Astrocyte (in vitro differentiated cells and primary cell): ENCODE measurements at regions not wholly inside any gene's neighbourhood (a gene's known extent, or its start where the extent isn't known, plus 50 kb on each side); places are given as distances from the start of the nearest gene placed in this dataset.

Experiments
- DNase-seq: peaks from one replicate; pipeline ENCODE4 v3.0.0-alpha.2; 2010; ENCODE audit warnings: low read depth
- FAIRE-seq: peaks from 2 replicates; lab custom pipeline; 2011; peaks lifted over from hg19 to GRCh38; lab: Jason Lieb, UNC
- H2AFZ ChIP-seq: 2 replicates; pipeline ENCODE4 v1.6.0; 2012; ENCODE audit warnings: low read depth, low read length, inconsistent platforms
- H3K27ac ChIP-seq: 2 replicates; pipeline ENCODE4 v1.5.1; 2011; ENCODE audit warnings: low read depth, low read length, inconsistent platforms
- H3K27me3 ChIP-seq: 2 replicates; pipeline ENCODE4 v1.6.0; 2011; ENCODE audit warnings: low read length, inconsistent platforms; ENCODE audit not compliant: insufficient read depth
- H3K36me3 ChIP-seq: 2 replicates; pipeline ENCODE4 v1.5.1; 2011; ENCODE audit warnings: low read length, inconsistent platforms; ENCODE audit not compliant: insufficient read depth
- H3K4me1 ChIP-seq: 2 replicates; pipeline ENCODE4 v1.5.1; 2011; ENCODE audit warnings: low read length, inconsistent platforms; ENCODE audit not compliant: insufficient read depth
- H3K4me2 ChIP-seq: 2 replicates; pipeline ENCODE4 v1.6.0; 2012; ENCODE audit warnings: low read length, inconsistent platforms
- H3K4me3 ChIP-seq: 2 replicates; pipeline ENCODE4 v1.5.1; 2011; ENCODE audit warnings: low read depth, mild to moderate bottlenecking, low read length, inconsistent platforms; ENCODE audit not compliant: insufficient read depth
- H3K79me2 ChIP-seq: 2 replicates; pipeline ENCODE4 v1.6.0; 2012; ENCODE audit warnings: mild to moderate bottlenecking, low read length, inconsistent platforms; ENCODE audit not compliant: insufficient read depth
- H3K9ac ChIP-seq: 2 replicates; pipeline ENCODE4 v1.6.0; 2012; ENCODE audit warnings: mild to moderate bottlenecking, low read length, inconsistent platforms
- H3K9me3 ChIP-seq: 2 replicates; pipeline ENCODE4 v1.5.1; 2012; ENCODE audit warnings: low read depth, mild to moderate bottlenecking, low read length, inconsistent platforms; ENCODE audit not compliant: insufficient read depth
- H4K20me1 ChIP-seq: 2 replicates; pipeline ENCODE4 v1.6.0; 2012; ENCODE audit warnings: low read length, inconsistent platforms; ENCODE audit not compliant: insufficient read depth
- H3K27ac Mint-ChIP-seq: one replicate; pipeline ENCODE4 v1.8.0; 2021; ENCODE audit warnings: mild to moderate bottlenecking, mixed read lengths; ENCODE audit not compliant: unreplicated experiment
- H3K27me3 Mint-ChIP-seq: one replicate; pipeline ENCODE4 v1.8.0; 2021; ENCODE audit warnings: low read depth, mixed read lengths; ENCODE audit not compliant: unreplicated experiment
- H3K36me3 Mint-ChIP-seq: one replicate; pipeline ENCODE4 v1.8.0; 2021; ENCODE audit warnings: low read depth, mixed read lengths; ENCODE audit not compliant: unreplicated experiment
- H3K4me1 Mint-ChIP-seq: one replicate; pipeline ENCODE4 v1.8.0; 2021; ENCODE audit warnings: low read depth, mixed read lengths; ENCODE audit not compliant: unreplicated experiment
- H3K4me3 Mint-ChIP-seq: one replicate; pipeline ENCODE4 v1.8.0; 2021; ENCODE audit warnings: mild to moderate bottlenecking, moderate library complexity, mixed read lengths; ENCODE audit not compliant: unreplicated experiment
- H3K9me3 Mint-ChIP-seq: one replicate; pipeline ENCODE4 v1.8.0; 2021; ENCODE audit warnings: mild to moderate bottlenecking, mixed read lengths; ENCODE audit not compliant: unreplicated experiment
- EZH2 ChIP-seq: IDR thresholded peaks from 2 replicates; pipeline ENCODE4 v1.6.1; 2012; ENCODE audit warnings: mild to moderate bottlenecking, low read length, inconsistent platforms; ENCODE audit not compliant: insufficient read depth
- TF ChIP-seq, protein P1 (sequence below): IDR thresholded peaks from 2 replicates; pipeline ENCODE4 v1.5.1; 2011; ENCODE audit warnings: low read depth, mild to moderate bottlenecking, inconsistent platforms, low read length, moderate library complexity; ENCODE audit not compliant: insufficient read depth

DNA sequence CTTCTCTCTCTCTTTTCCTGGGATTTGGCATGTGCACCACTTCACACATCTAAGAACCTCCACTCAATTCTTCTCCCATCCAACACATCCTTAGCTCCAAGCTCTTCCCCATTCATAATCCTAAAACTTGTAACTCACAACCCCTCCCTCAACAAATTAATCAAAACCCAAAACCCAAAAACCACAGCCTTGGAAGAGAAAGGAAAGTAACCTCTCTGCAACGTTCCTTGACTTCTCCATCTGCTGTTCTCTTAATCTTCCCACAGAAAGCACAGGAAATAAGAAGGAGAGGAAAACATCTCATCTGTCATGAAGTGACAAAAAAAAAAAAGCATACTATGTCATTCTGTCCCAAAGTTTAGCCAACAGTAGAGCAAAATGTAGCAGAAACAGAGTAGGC, 66.2 kb downstream of the DRD1 start:
- Histone ChIP-seq H3K27me3 (no peaks in the 10 kb centered on the region), H3K9me3 (no peaks in the 10 kb centered on the region), H3K79me2 (no peaks in the 10 kb centered on the region), H4K20me1 (no peaks in the 10 kb centered on the region), H3K27ac (no peak overlapping the region), H3K36me3 (no peaks in the 10 kb centered on the region), H3K4me1 (peaks cover 6% of the 10 kb centered on the region), H3K4me2 (peak overlapping the region; percentile 36), H3K9ac (no peak overlapping the region), H2AFZ (no peak overlapping the region), H3K4me3 (no peak overlapping the region)
- FAIRE-seq (no peak), DNase-seq (peak; percentile 49)
- TF ChIP-seq, protein P1, sequence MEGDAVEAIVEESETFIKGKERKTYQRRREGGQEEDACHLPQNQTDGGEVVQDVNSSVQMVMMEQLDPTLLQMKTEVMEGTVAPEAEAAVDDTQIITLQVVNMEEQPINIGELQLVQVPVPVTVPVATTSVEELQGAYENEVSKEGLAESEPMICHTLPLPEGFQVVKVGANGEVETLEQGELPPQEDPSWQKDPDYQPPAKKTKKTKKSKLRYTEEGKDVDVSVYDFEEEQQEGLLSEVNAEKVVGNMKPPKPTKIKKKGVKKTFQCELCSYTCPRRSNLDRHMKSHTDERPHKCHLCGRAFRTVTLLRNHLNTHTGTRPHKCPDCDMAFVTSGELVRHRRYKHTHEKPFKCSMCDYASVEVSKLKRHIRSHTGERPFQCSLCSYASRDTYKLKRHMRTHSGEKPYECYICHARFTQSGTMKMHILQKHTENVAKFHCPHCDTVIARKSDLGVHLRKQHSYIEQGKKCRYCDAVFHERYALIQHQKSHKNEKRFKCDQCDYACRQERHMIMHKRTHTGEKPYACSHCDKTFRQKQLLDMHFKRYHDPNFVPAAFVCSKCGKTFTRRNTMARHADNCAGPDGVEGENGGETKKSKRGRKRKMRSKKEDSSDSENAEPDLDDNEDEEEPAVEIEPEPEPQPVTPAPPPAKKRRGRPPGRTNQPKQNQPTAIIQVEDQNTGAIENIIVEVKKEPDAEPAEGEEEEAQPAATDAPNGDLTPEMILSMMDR, result no peak
- no peak for TF ChIP-seq EZH2
- Mint-ChIP-seq H3K27ac (no peak overlapping the region), H3K4me1 (no peaks in the 10 kb centered on the region), H3K9me3 (no peaks in the 10 kb centered on the region), H3K4me3 (no peak overlapping the region), H3K27me3 (peaks cover 3% of the 10 kb centered on the region), H3K36me3 (no peaks in the 10 kb centered on the region)

DNA sequence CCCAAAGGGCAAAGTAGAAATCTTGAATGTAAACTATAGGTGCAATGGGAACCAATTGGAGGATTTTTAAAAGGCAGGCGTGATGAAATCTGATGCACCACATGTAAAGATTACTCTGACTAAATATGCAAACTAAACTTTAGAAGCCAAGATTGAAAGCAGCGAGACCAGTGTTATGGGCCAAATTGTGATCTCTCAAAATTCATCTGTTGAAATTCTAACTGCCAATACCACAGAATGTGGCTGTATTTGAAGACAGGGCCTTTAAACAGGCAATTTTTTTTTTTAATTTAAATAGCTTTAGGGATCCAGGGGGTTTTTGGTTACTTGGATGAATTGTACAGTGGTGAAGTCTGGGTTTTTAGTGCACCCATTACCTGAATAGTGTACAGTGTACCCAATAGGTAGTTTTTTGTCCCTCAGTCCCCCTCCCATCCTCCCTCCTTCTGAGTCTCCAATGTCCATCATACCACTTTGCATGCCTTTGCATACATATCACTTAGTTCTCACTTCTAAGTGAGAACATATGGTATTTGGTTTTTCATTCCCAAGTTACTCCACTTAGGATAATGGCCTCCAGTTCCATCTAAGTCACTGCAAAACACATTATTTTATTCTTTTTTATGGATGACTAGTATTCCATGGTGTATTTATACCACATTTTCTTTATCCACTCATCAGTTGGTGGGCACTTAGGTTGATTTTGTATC, 69.7 kb downstream of the DRD1 start:
- no peak for TF ChIP-seq EZH2
- TF ChIP-seq, protein P1, result no peak
- no peaks in the 10 kb centered on the region for H3K9me3 ChIP-seq
- H3K4me3 Mint-ChIP-seq, result no peak overlapping the region
- no peak overlapping the region for H2AFZ ChIP-seq
- DNase-seq (no peak), FAIRE-seq (no peak)
- no peak overlapping the region for H3K4me3 ChIP-seq
- H3K4me1 Mint-ChIP-seq, result no peaks in the 10 kb centered on the region
- H4K20me1 ChIP-seq, result no peaks in the 10 kb centered on the region
- H3K36me3 ChIP-seq, result no peaks in the 10 kb centered on the region
- H3K27me3 ChIP-seq, result no peaks in the 10 kb centered on the region
- no peaks in the 10 kb centered on the region for H3K36me3 Mint-ChIP-seq
- H3K27me3 Mint-ChIP-seq, result peaks cover 8% of the 10 kb centered on the region
- H3K9me3 Mint-ChIP-seq, result no peaks in the 10 kb centered on the region
- H3K4me1 ChIP-seq, result peaks cover 6% of the 10 kb centered on the region
- H3K9ac ChIP-seq, result no peak overlapping the region
- H3K79me2 ChIP-seq, result no peaks in the 10 kb centered on the region
- H3K27ac ChIP-seq, result no peak overlapping the region
- H3K4me2 ChIP-seq, result no peak overlapping the region
- H3K27ac Mint-ChIP-seq, result no peak overlapping the region

- H3K4me1 ChIP-seq, result no peaks in the 10 kb centered on the region
- no peaks in the 10 kb centered on the region for H3K36me3 ChIP-seq
- H3K4me3 ChIP-seq, result no peak overlapping the region
- H4K20me1 ChIP-seq, result no peaks in the 10 kb centered on the region
- H3K9ac ChIP-seq, result no peak overlapping the region
- H3K9me3 ChIP-seq, result no peaks in the 10 kb centered on the region
- no peak overlapping the region for H3K27ac Mint-ChIP-seq
- H3K27ac ChIP-seq, result no peak overlapping the region
- peaks cover 27% of the 10 kb centered on the region for H3K27me3 Mint-ChIP-seq
- H3K9me3 Mint-ChIP-seq, result no peaks in the 10 kb centered on the region
- no peak for TF ChIP-seq EZH2
- TF ChIP-seq, protein P1, result no peak
- H3K4me3 Mint-ChIP-seq, result no peak overlapping the region
- FAIRE-seq (no peak), DNase-seq (no peak)
- no peaks in the 10 kb centered on the region for H3K79me2 ChIP-seq
- no peak overlapping the region for H2AFZ ChIP-seq
- no peak overlapping the region for H3K4me2 ChIP-seq
- no peaks in the 10 kb centered on the region for H3K36me3 Mint-ChIP-seq
- H3K4me1 Mint-ChIP-seq, result no peaks in the 10 kb centered on the region
- no peaks in the 10 kb centered on the region for H3K27me3 ChIP-seq
Observed at GRCh38 chr5:175365866-175366265, 78.1 kb downstream of the DRD1 start.
